ENCODE measurements at regions not wholly inside any gene's neighbourhood (a gene's known extent, or its start where the extent isn't known, plus 50 kb on each side); places are given as distances from the start of the nearest gene placed in this dataset.

DNA sequence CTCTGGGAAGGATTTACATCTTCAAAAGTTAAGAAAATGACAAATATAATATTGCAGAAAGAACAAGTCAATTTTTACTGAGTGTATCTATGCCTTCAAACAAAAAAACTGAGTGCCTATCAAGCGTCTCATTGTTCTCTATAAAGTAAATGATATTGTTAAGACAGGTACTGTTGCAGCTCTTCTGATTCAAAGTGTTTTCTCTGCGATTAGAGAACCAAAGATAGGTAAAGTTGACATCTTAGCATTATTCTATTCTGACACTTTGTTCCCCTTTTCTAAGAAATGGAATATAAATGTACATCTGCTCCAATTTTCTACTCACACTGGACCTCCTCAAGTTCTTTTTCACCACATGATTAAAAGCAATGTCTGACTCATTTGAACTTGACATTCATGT is 1317.7 kb downstream of the CDH11 start:
- Histone ChIP-seq H3F3A (ENCODE audit: control insufficient read depth, insufficient read depth) (no peaks in the 10 kb centered on the region), H3K9me2 (replicated peaks; ENCODE audit: control insufficient read depth, low read length) (no peaks in the 10 kb centered on the region), H3K79me2 (ENCODE audit: control insufficient read depth, low read length) (no peaks in the 10 kb centered on the region), H3K27ac (ENCODE audit: low read depth, low read length) (no peak overlapping the region), H3K9me3 (ENCODE audit: control insufficient read depth, insufficient read depth, low read length) (no peaks in the 10 kb centered on the region), H4K20me1 (ENCODE audit: control insufficient read depth, insufficient read depth, low read depth, low read length) (no peaks in the 10 kb centered on the region), H3K4me3 (ENCODE audit: low read length) (no peak overlapping the region), H3K27me3 (ENCODE audit: control insufficient read depth, low read length) (no peaks in the 10 kb centered on the region), H3K4me2 (ENCODE audit: low read length) (no peak overlapping the region), H3K4me1 (ENCODE audit: control insufficient read depth, low read length) (no peaks in the 10 kb centered on the region), H3K36me3 (ENCODE audit: control insufficient read depth, low read length) (no peaks in the 10 kb centered on the region)
- TF ChIP-seq EZH2phosphoT487 (IDR thresholded peaks at IDR 0.05; ENCODE audit: borderline replicate concordance, low read length), result no peak
- TF ChIP-seq, protein P1, sequence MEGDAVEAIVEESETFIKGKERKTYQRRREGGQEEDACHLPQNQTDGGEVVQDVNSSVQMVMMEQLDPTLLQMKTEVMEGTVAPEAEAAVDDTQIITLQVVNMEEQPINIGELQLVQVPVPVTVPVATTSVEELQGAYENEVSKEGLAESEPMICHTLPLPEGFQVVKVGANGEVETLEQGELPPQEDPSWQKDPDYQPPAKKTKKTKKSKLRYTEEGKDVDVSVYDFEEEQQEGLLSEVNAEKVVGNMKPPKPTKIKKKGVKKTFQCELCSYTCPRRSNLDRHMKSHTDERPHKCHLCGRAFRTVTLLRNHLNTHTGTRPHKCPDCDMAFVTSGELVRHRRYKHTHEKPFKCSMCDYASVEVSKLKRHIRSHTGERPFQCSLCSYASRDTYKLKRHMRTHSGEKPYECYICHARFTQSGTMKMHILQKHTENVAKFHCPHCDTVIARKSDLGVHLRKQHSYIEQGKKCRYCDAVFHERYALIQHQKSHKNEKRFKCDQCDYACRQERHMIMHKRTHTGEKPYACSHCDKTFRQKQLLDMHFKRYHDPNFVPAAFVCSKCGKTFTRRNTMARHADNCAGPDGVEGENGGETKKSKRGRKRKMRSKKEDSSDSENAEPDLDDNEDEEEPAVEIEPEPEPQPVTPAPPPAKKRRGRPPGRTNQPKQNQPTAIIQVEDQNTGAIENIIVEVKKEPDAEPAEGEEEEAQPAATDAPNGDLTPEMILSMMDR (IDR thresholded peaks at IDR 0.05; ENCODE audit: low read depth, low read length, poor library complexity, severe bottlenecking), result no peak

DNA sequence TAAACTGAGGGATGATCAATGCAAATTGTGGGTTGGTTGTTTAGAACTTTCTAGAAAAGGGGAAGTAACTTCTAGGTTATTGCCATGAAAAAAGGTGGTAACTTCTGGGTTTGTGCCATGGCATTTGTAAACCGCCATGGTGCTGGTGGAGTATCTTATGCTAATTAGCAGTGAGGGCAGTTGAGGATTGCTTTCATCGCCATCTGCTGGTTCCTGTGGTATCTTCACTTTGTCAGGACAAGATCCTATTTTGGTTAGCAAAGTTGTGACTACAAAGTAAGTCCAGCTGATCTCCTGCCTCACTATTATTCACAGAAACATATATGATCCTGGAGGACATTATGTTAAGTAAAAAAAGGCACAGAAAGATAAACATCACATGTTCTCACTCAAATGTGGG is 1332.3 kb downstream of the CDH11 start:
- no peak overlapping the region for H3K4me3 ChIP-seq (ENCODE audit: low read length)
- H3K4me1 ChIP-seq (ENCODE audit: control insufficient read depth, low read length), result no peaks in the 10 kb centered on the region
- no peaks in the 10 kb centered on the region for H4K20me1 ChIP-seq (ENCODE audit: control insufficient read depth, insufficient read depth, low read depth, low read length)
- no peaks in the 10 kb centered on the region for H3K27me3 ChIP-seq (ENCODE audit: control insufficient read depth, low read length)
- no peaks in the 10 kb centered on the region for H3F3A ChIP-seq (ENCODE audit: control insufficient read depth, insufficient read depth)
- no peaks in the 10 kb centered on the region for H3K36me3 ChIP-seq (ENCODE audit: control insufficient read depth, low read length)
- H3K9me2 ChIP-seq (replicated peaks; ENCODE audit: control insufficient read depth, low read length), result no peaks in the 10 kb centered on the region
- no peaks in the 10 kb centered on the region for H3K79me2 ChIP-seq (ENCODE audit: control insufficient read depth, low read length)
- TF ChIP-seq, protein P1 (IDR thresholded peaks at IDR 0.05; ENCODE audit: low read depth, low read length, poor library complexity, severe bottlenecking), result peak; percentile 52
- TF ChIP-seq EZH2phosphoT487 (IDR thresholded peaks at IDR 0.05; ENCODE audit: borderline replicate concordance, low read length), result no peak
- no peaks in the 10 kb centered on the region; the same call in none of the 2 replicates for H3K9me3 ChIP-seq (ENCODE audit: control insufficient read depth, insufficient read depth, low read length)
- H3K4me2 ChIP-seq (ENCODE audit: low read length), result no peak overlapping the region
- H3K27ac ChIP-seq (ENCODE audit: low read depth, low read length), result no peak overlapping the region

DNA sequence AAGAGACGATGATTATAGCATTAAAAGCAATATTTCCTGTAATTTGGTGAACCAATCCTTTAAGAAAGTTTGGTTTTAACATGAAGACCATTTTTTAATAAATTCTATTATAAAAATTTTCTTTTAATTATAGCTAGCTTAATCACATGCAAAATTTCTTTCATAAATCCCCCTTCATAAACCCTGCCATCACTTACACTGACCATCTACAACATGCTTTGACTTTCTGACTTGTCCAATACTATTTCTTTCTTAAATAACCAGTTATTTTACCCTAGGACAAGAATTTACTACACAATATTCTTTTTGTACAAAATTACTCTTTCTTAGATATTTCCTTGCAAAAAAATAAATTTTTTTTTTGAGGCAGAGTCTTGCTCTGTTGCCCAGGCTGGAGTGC is 1334.8 kb downstream of the CDH11 start:
- no peak overlapping the region for H3K4me2 ChIP-seq (ENCODE audit: low read length)
- H3K9me3 ChIP-seq (ENCODE audit: control insufficient read depth, insufficient read depth, low read length), result no peaks in the 10 kb centered on the region; the same call in none of the 2 replicates
- H3F3A ChIP-seq (ENCODE audit: control insufficient read depth, insufficient read depth), result no peaks in the 10 kb centered on the region
- H4K20me1 ChIP-seq (ENCODE audit: control insufficient read depth, insufficient read depth, low read depth, low read length), result no peaks in the 10 kb centered on the region
- no peaks in the 10 kb centered on the region for H3K36me3 ChIP-seq (ENCODE audit: control insufficient read depth, low read length)
- no peak for TF ChIP-seq EZH2phosphoT487 (IDR thresholded peaks at IDR 0.05; ENCODE audit: borderline replicate concordance, low read length)
- TF ChIP-seq, protein P1 (IDR thresholded peaks at IDR 0.05; ENCODE audit: low read depth, low read length, poor library complexity, severe bottlenecking), result no peak
- H3K9me2 ChIP-seq (replicated peaks; ENCODE audit: control insufficient read depth, low read length), result no peaks in the 10 kb centered on the region
- no peaks in the 10 kb centered on the region for H3K27me3 ChIP-seq (ENCODE audit: control insufficient read depth, low read length)
- H3K4me1 ChIP-seq (ENCODE audit: control insufficient read depth, low read length), result no peaks in the 10 kb centered on the region
- no peak overlapping the region for H3K27ac ChIP-seq (ENCODE audit: low read depth, low read length)
- H3K4me3 ChIP-seq (ENCODE audit: low read length), result no peak overlapping the region
- no peaks in the 10 kb centered on the region for H3K79me2 ChIP-seq (ENCODE audit: control insufficient read depth, low read length)

Data from DOHH2 (cell line).